Common myeloid progenitor, CD34-positive (primary cell): ENCODE measurements at regions not wholly inside any gene's neighbourhood (a gene's known extent, or its start where the extent isn't known, plus 50 kb on each side); places are given as distances from the start of the nearest gene placed in this dataset.
"Not testable (repeated sequence)": the region's sequence is repeated elsewhere in the genome, so short reads cannot be mapped to it uniquely, and the experiment has no call there.

Experiments used
- CTCF ChIA-PET: fragments of 350-600 bp; sonication (Branson Sonifier 250); formaldehyde crosslinking; loops from one replicate; lab custom pipeline; 2021; ENCODE audit warnings: antibody characterized with exemption; lab: Charles Lee
- POLR2A ChIA-PET: fragments of 350-600 bp; sonication (Branson Sonifier 250); formaldehyde crosslinking; loops from one replicate; lab custom pipeline; 2021; ENCODE audit warnings: antibody characterized with exemption; lab: Charles Lee
- DNase-seq, 3 donors: peaks; one replicate each; pipeline versions ENCODE4 v3.0.0 to v3.0.0-alpha.2; 2013
- H3K27ac ChIP-seq, 2 experiments: 1 replicate in 1 of 2; 2 replicates in 1 of 2; pipeline ENCODE4 v1.7.0; 2013; ENCODE audit warnings: inconsistent platforms in 2 of 2, low read length in 2 of 2, mild to moderate bottlenecking in 2 of 2, low read depth in 1 of 2, moderate library complexity in 1 of 2; ENCODE audit not compliant: severe bottlenecking in 2 of 2, insufficient read depth in 1 of 2, poor library complexity in 1 of 2
- H3K27me3 ChIP-seq, 5 experiments: replicated peaks in 2 of 5; 1 replicate in 3 of 5; 2 replicates in 2 of 5; pipeline versions ENCODE4 v1.6.1 to v1.7.0; 2013; ENCODE audit warnings: low read length in 4 of 5, mild to moderate bottlenecking in 2 of 5, moderate library complexity in 2 of 5, inconsistent platforms in 1 of 5; ENCODE audit not compliant: insufficient read depth in 5 of 5, control insufficient read depth in 4 of 5
- H3K36me3 ChIP-seq, 4 experiments: 1 replicate in 2 of 4; 2 replicates in 2 of 4; pipeline versions ENCODE4 v1.6.1 to v1.7.0; 2013; ENCODE audit warnings: low read length in 3 of 4, control low read depth in 1 of 4, mild to moderate bottlenecking in 1 of 4; ENCODE audit not compliant: control insufficient read depth in 4 of 4, insufficient read depth in 4 of 4
- H3K4me1 ChIP-seq, 4 experiments: 1 replicate in 3 of 4; 2 replicates in 1 of 4; pipeline versions ENCODE4 v1.6.1 to v1.7.1; 2013; ENCODE audit warnings: low read length in 3 of 4, mild to moderate bottlenecking in 3 of 4, control low read depth in 1 of 4, inconsistent platforms in 1 of 4, moderate library complexity in 1 of 4; ENCODE audit not compliant: control insufficient read depth in 4 of 4, insufficient read depth in 4 of 4; ENCODE audit errors: control extremely low read depth in 1 of 4
- H3K4me3 ChIP-seq, 7 experiments: 1 replicate in 4 of 7; 2 replicates in 3 of 7; pipeline versions ENCODE4 v1.5.1 to v1.7.0; 2013; ENCODE audit warnings: mild to moderate bottlenecking in 7 of 7, low read length in 6 of 7, moderate library complexity in 6 of 7, inconsistent platforms in 2 of 7, low read depth in 2 of 7, control low read depth in 1 of 7; ENCODE audit not compliant: insufficient read depth in 4 of 7, control insufficient read depth in 1 of 7; ENCODE audit errors: extremely low read depth in 1 of 7
- H3K9me3 ChIP-seq, 5 experiments: 1 replicate in 4 of 5; 2 replicates in 1 of 5; pipeline versions ENCODE4 v1.6.1 to v1.7.1; 2013; ENCODE audit warnings: low read length in 4 of 5, mild to moderate bottlenecking in 2 of 5, inconsistent platforms in 1 of 5, low read depth in 1 of 5, moderate library complexity in 1 of 5; ENCODE audit not compliant: control insufficient read depth in 4 of 5, insufficient read depth in 2 of 5; ENCODE audit errors: control extremely low read depth in 1 of 5
- whole genome bisulfite sequencing: methylation state at CpG from one replicate; pipeline ENCODE4 v1.1.5; 2013; ENCODE audit not compliant: insufficient coverage; 5-methylcytosine and 5-hydroxymethylcytosine counted together

DNA sequence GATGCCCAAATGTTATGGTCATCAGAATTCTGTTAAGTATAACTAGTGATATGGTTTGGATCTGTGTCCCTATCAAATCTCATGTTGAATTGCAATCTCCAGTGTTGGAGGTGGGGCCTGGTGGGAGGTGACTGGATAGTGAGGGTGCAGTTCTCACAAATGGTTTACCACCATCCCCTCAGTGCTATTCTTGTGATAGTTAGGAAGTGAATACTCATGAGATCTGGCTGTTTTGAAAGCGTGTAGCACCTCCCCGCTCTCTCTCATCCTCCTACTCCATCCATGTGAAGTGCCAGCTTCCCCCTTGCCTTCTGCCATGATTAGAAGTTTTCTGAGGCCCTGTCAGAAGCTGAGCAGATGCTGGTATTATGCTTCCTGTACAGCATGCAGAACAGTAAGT, 359.5 kb downstream of the TMEM167A start:
- Histone ChIP-seq H3K36me3 (no peaks in the 10 kb centered on the region), H3K4me3 (no peak overlapping the region), H3K9me3 (peaks cover 0 to 5% (median 0%) of the 10 kb centered on the region in 5 experiments), H3K4me1 (no peaks in the 10 kb centered on the region), H3K27ac (no peak overlapping the region), H3K27me3 (no peaks in the 10 kb centered on the region)
- no peak for DNase-seq
- WGBS: 92% methylated on average over 2 of the region's 2 CpGs
- ChIA-PET CTCF (no interaction called here), POLR2A (no interaction called here)

DNA sequence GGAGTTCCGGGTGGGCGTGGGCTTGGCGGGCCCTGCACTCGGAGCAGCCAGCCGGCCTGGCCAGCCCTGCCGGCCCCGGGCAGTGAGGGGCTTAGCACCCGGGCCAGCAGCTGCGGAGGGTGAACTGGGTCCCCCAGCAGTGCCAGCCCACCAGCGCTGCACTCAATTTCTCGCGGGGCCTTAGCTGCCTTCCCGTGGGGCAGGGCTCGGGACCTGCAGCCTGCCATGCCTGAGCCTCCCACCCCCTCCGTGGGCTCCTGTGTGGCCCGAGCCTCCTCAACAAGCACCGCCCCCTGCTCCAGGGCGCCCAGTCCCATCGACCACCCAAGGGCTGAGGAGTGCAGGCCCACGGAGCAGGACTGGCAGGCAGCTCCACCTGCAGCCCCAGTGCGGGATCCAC, 362.5 kb downstream of the TMEM167A start:
- H3K9me3 ChIP-seq, H3K27me3 ChIP-seq, CTCF ChIA-PET, H3K4me1 ChIP-seq, H3K4me3 ChIP-seq, POLR2A ChIA-PET, H3K36me3 ChIP-seq, H3K27ac ChIP-seq, DNase-seq: not testable (repeated sequence)
- WGBS: 95% methylated on average over 15 of the region's 21 CpGs

DNA sequence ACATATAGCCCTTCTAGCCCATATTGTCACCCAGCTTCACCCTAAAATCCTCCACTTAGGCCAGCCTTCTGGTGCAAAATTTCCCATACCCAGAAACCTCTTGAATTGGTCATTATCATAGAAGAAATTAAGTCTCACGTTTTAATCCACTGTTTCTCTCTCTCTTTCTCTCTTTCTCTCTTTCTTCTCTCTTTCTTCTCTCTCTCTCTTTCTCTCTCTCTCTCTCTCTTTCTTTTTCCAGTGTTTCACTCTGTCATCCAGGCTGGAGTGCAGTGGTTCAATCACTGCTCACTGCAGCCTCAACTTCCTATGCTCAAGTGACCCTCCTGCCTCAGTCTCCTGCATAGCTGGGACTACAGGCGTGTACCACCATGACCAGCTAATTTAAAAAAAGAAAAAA, 363.4 kb downstream of the TMEM167A start:
- no peaks in the 10 kb centered on the region for H3K4me1 ChIP-seq
- no peak for DNase-seq
- no peak overlapping the region for H3K4me3 ChIP-seq
- POLR2A ChIA-PET: no interaction called here
- no peaks in the 10 kb centered on the region for H3K36me3 ChIP-seq
- no peak overlapping the region for H3K27ac ChIP-seq
- CTCF ChIA-PET: no interaction called here
- 100% methylated on average over 2 of the region's 2 CpGs for WGBS
- H3K9me3 ChIP-seq: peaks cover 0 to 5% (median 0%) of the 10 kb centered on the region in 5 experiments
- H3K27me3 ChIP-seq: no peaks in the 10 kb centered on the region

DNA sequence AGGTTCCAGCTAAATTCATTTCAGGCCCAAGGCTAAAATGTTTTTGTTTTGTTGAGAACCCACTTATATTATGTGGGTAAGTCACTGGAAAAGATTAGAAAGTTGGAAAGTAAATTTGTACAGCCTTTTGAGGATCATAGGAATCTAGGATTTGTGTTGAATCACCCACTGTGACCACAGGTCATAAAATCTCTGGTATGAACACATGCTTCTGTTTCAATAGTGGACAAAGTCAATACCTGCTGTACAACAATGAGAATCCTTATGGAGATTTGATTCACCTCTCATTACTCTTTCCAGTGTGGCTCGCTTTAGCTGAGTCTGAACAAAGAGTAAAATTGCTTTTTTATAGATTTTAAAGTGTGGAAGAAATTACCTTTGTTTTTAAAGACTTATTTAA, 369.5 kb downstream of the TMEM167A start:
- Histone ChIP-seq H3K4me3 (no peak overlapping the region), H3K27me3 (no peaks in the 10 kb centered on the region), H3K4me1 (no peaks in the 10 kb centered on the region), H3K36me3 (no peaks in the 10 kb centered on the region), H3K9me3 (peaks cover 0 to 3% (median 0%) of the 10 kb centered on the region in 5 experiments), H3K27ac (no peak overlapping the region)
- CTCF ChIA-PET: no interaction called here
- no CpG with 5 or more reads among the region's 1 CpG for WGBS
- no peak for DNase-seq
- POLR2A ChIA-PET: no interaction called here

DNA sequence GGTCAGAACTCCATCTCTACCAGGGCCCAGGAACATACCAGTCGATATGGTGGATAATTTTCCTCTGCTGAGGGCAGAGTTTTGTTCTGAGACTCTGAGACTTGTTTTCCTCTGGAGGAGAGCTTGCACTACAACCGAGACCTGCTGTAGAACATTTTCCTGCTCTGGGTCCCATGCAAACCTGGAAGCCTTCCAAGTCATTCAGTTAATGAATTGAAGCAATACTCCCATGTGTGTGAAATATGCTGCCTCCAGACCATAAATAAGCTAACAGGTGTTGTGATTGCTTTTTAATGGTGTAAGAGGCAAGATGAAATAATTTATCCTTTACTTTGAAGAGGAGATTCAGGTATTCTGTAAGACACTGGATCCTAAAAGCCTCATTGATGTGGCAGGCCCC, 372.8 kb downstream of the TMEM167A start:
- CTCF ChIA-PET: interaction anchor here (1.0 kb wide), 1 partner anchor 17 kb away, joined by 3 read pairs; no protein-coding TSS in a partner anchor
- DNase-seq: no peak
- H3K36me3 ChIP-seq: no peaks in the 10 kb centered on the region

DNA sequence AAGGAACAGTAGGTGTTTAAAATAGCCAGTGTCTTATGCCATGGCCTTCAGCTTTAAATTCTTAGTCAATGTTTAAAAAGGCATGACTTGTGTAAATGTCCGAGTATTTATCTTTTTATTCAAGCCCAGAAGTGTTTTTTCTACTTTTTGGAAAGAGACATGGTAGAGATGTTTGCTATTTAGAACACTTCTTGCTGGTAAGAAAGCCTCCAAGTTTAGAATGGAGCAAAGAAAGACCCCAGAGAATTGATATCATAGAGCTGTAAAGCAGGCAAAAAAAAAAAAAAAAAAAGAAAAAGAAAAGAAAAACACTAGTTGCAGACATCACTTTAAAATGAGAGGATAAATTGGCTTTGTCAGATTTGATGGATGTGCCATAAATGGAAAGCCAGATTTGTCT, 375.1 kb downstream of the TMEM167A start:
- H3K4me1 ChIP-seq: no peaks in the 10 kb centered on the region
- H3K27ac ChIP-seq: no peak overlapping the region
- peaks cover 0 to 3% (median 0%) of the 10 kb centered on the region in 5 experiments for H3K9me3 ChIP-seq
- ChIA-PET POLR2A (no interaction called here), CTCF (no interaction called here)
- DNase-seq: no peak
- no peaks in the 10 kb centered on the region for H3K27me3 ChIP-seq
- no peaks in the 10 kb centered on the region for H3K36me3 ChIP-seq
- H3K4me3 ChIP-seq: no peak overlapping the region
- no CpG with 5 or more reads among the region's 1 CpG for WGBS

More for the DNA sequence above, 372.8 kb downstream of the TMEM167A start:
- POLR2A ChIA-PET: no interaction called here
- Histone ChIP-seq H3K27ac (no peak overlapping the region), H3K4me3 (no peak overlapping the region), H3K9me3 (peaks cover 0 to 3% (median 0%) of the 10 kb centered on the region in 5 experiments), H3K27me3 (no peaks in the 10 kb centered on the region), H3K4me1 (no peaks in the 10 kb centered on the region)
- WGBS: 100% methylated on average over 1 of the region's 2 CpGs

DNA sequence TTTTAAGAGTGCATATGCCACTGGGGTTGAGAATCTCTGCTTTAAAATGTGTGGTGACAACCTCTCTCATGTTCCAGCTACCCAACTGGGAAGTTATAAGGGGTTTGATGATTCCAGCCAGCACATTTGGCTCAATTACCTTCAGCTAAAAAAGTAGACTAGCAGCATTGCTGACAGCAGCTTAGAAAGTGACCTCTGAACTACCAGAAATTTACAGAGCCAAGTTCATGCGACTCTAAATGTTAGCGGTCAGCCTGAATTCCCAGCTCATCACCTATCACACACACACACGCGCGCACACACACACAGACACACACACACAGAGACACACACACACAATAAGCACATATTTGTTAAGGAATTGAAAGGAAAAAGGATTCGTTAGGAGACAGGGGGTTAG, 377.5 kb downstream of the TMEM167A start:
- WGBS: no CpG with 5 or more reads among the region's 6 CpGs
- Histone ChIP-seq H3K4me3 (no peak overlapping the region), H3K9me3 (peaks cover 0 to 3% (median 0%) of the 10 kb centered on the region in 5 experiments), H3K27ac (no peak overlapping the region), H3K36me3 (no peaks in the 10 kb centered on the region), H3K27me3 (no peaks in the 10 kb centered on the region), H3K4me1 (no peaks in the 10 kb centered on the region)
- CTCF ChIA-PET: no interaction called here
- no peak for DNase-seq
- POLR2A ChIA-PET: no interaction called here
